CD14-positive monocyte (primary cell): ENCODE measurements at regions not wholly inside any gene's neighbourhood (a gene's known extent, or its start where the extent isn't known, plus 50 kb on each side); places are given as distances from the start of the nearest gene placed in this dataset.

ENCODE experiments used
- DNase-seq, 3 donors: peaks; one replicate each; pipeline ENCODE4 v3.0.0-alpha.2; 2011 to 2022
- H2AFZ ChIP-seq: 2 replicates; pipeline ENCODE4 v1.6.0; 2012; ENCODE audit warnings: mild to moderate bottlenecking, low read depth, low read length, inconsistent platforms; ENCODE audit not compliant: insufficient read depth, poor library complexity, severe bottlenecking
- H3K27ac ChIP-seq, 2 donors: 1 replicate in 1 of 2; 2 replicates in 1 of 2; pipeline ENCODE4 v1.5.1; 2012 to 2013; ENCODE audit warnings: low read length in 2 of 2, control low read depth in 1 of 2, inconsistent platforms in 1 of 2, low read depth in 1 of 2, mild to moderate bottlenecking in 1 of 2
- H3K27me3 ChIP-seq, 2 donors: one replicate each; pipeline versions ENCODE4 v1.6.0 to v1.6.1; 2011 to 2013; ENCODE audit warnings: low read length in 2 of 2; ENCODE audit not compliant: control insufficient read depth in 2 of 2, insufficient read depth in 2 of 2
- H3K36me3 ChIP-seq, 2 donors: replicated peaks in 1 of 2; 1 replicate in 1 of 2; 2 replicates in 1 of 2; pipeline versions ENCODE4 v1.5.1 to v1.6.1; 2012 to 2013; ENCODE audit warnings: low read length in 2 of 2, control low read depth in 1 of 2, inconsistent platforms in 1 of 2, mild to moderate bottlenecking in 1 of 2; ENCODE audit not compliant: insufficient read depth in 2 of 2, control insufficient read depth in 1 of 2
- H3K4me1 ChIP-seq, 2 donors: 1 replicate in 1 of 2; 2 replicates in 1 of 2; pipeline versions ENCODE4 v1.5.1 to v1.6.1; 2012 to 2013; ENCODE audit warnings: low read length in 2 of 2, control low read depth in 1 of 2, inconsistent platforms in 1 of 2, mild to moderate bottlenecking in 1 of 2, moderate library complexity in 1 of 2; ENCODE audit not compliant: insufficient read depth in 2 of 2, control insufficient read depth in 1 of 2
- H3K4me2 ChIP-seq: replicated peaks from 2 replicates; pipeline ENCODE3; 2012; ENCODE audit warnings: low read length, moderate library complexity, mild to moderate bottlenecking; ENCODE audit not compliant: poor library complexity, severe bottlenecking; ENCODE audit errors: extremely low read depth
- H3K4me3 ChIP-seq, 3 experiments: fragments of 200-600 bp in 1 of 3; sonication (generic) in 1 of 3; replicated peaks in 1 of 3; 1 replicate in 2 of 3; 2 replicates in 1 of 3; pipeline ENCODE4 v1.5.1; 2011 to 2013; ENCODE audit warnings: low read length in 3 of 3, mild to moderate bottlenecking in 3 of 3, control low read depth in 2 of 3, low read depth in 2 of 3, inconsistent platforms in 1 of 3, moderate library complexity in 1 of 3
- H3K79me2 ChIP-seq: 2 replicates; pipeline ENCODE4 v1.6.0; 2012; ENCODE audit warnings: mild to moderate bottlenecking, control low read depth, inconsistent platforms, low read length, moderate library complexity; ENCODE audit not compliant: insufficient read depth
- H3K9ac ChIP-seq: 2 replicates; pipeline ENCODE4 v1.6.0; 2017; ENCODE audit warnings: low read length, mild to moderate bottlenecking; ENCODE audit not compliant: insufficient read depth, poor library complexity, severe bottlenecking
- H3K9me3 ChIP-seq, 2 donors: replicated peaks in 1 of 2; 1 replicate in 1 of 2; 2 replicates in 1 of 2; pipeline versions ENCODE4 v1.5.1 to v1.6.1; 2012 to 2013; ENCODE audit warnings: low read length in 2 of 2, control low read depth in 1 of 2; ENCODE audit not compliant: control insufficient read depth in 1 of 2, insufficient read depth in 1 of 2
- H4K20me1 ChIP-seq: 2 replicates; pipeline ENCODE4 v1.6.0; 2012; ENCODE audit warnings: mild to moderate bottlenecking, low read length, control low read depth, moderate library complexity; ENCODE audit not compliant: insufficient read depth
- H3K27ac Mint-ChIP-seq, 7 donors: one replicate each; pipeline ENCODE4 v1.8.0; 2020; ENCODE audit warnings: mild to moderate bottlenecking in 7 of 7, mixed read lengths in 7 of 7, moderate library complexity in 6 of 7, inconsistent platforms in 2 of 7
- H3K27me3 Mint-ChIP-seq, 3 donors: one replicate each; pipeline ENCODE4 v1.8.0; 2021 to 2022; ENCODE audit warnings: low read depth in 3 of 3, mild to moderate bottlenecking in 3 of 3, mixed read lengths in 3 of 3, moderate library complexity in 3 of 3, inconsistent platforms in 1 of 3
- H3K36me3 Mint-ChIP-seq, 2 donors: one replicate each; pipeline ENCODE4 v1.8.0; 2020; ENCODE audit warnings: mixed read lengths in 2 of 2, inconsistent platforms in 1 of 2, mild to moderate bottlenecking in 1 of 2
- H3K4me1 Mint-ChIP-seq: one replicate; pipeline ENCODE4 v1.8.0; 2020; ENCODE audit warnings: mild to moderate bottlenecking, mixed read lengths
- H3K4me3 Mint-ChIP-seq, 2 donors: one replicate each; pipeline ENCODE4 v1.8.0; 2020; ENCODE audit warnings: mild to moderate bottlenecking in 2 of 2, mixed read lengths in 2 of 2, moderate library complexity in 1 of 2
- H3K9me3 Mint-ChIP-seq, 7 donors: one replicate each; pipeline ENCODE4 v1.8.0; 2020 to 2022; ENCODE audit warnings: mixed read lengths in 7 of 7, mild to moderate bottlenecking in 6 of 7, moderate library complexity in 6 of 7, inconsistent platforms in 2 of 7
- CTCF ChIP-seq: fragments of 200-600 bp; IDR thresholded peaks from one replicate; pipeline ENCODE4 v1.8.0; 2022; ENCODE audit warnings: antibody characterized with exemption, mild to moderate bottlenecking
- WGBS: methylation state at CpG from one replicate; pipeline ENCODE4 v1.1.5; 2013; ENCODE audit warnings: missing lambda C conversion rate; ENCODE audit not compliant: insufficient coverage; 5-methylcytosine and 5-hydroxymethylcytosine counted together
- intact Hi-C, 2 donors: fragments of 100-400 bp; cut with micrococcal nuclease; formaldehyde crosslinking; loops; one replicate each; pipeline versions ENCODE4 v1.15.0 to v1.15.1; 2023

DNA sequence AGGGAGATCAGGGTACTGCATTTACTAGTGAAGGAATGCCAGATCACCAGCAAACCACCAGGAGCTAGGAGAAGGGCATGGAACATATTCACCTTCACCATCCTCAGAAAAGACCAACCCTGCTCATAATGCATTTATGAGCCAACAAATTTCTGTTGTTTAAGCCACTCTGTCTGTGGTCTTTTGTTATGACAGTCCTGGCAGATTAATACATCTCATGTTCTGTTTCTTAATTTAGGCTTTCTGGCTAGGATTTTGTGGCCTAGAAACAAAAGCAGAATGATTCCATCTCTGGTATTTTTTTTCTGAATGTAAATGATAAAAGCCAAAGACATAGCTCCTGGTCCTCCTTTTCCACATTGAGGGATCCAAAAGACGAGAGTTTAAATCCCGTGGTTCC, 797.9 kb downstream of the TYW1 start:
- no peak for TF ChIP-seq CTCF
- Mint-ChIP-seq H3K36me3 (no peaks in the 10 kb centered on the region), H3K4me1 (no peaks in the 10 kb centered on the region), H3K27ac (no peak overlapping the region), H3K27me3 (peaks cover 0 to 1% (median 0%) of the 10 kb centered on the region in 3 donors), H3K4me3 (no peak overlapping the region), H3K9me3 (peaks cover 13 to 34% (median 18%) of the 10 kb centered on the region in 7 donors)
- Histone ChIP-seq H3K4me3 (no peak overlapping the region), H3K4me1 (no peaks in the 10 kb centered on the region), H4K20me1 (no peaks in the 10 kb centered on the region), H3K27me3 (no peaks in the 10 kb centered on the region), H3K36me3 (no peaks in the 10 kb centered on the region), H2AFZ (no peak overlapping the region), H3K27ac (no peak overlapping the region), H3K9me3 (peaks cover 27 to 33% of the 10 kb centered on the region in 2 donors), H3K4me2 (no peak overlapping the region), H3K9ac (no peak overlapping the region), H3K79me2 (no peaks in the 10 kb centered on the region)
- no peak for DNase-seq
- intact Hi-C loops = no loop called here
- WGBS = no CpG with 5 or more reads among the region's 2 CpGs

GRCh38 chr7:67803789-67804188, 807.2 kb downstream of the TYW1 start:
- Histone ChIP-seq H2AFZ (no peak overlapping the region), H3K9me3 (peaks cover 41 to 45% of the 10 kb centered on the region in 2 donors), H3K4me2 (no peak overlapping the region), H4K20me1 (no peaks in the 10 kb centered on the region), H3K4me1 (no peaks in the 10 kb centered on the region), H3K79me2 (no peaks in the 10 kb centered on the region), H3K4me3 (no peak overlapping the region), H3K27ac (no peak overlapping the region), H3K36me3 (no peaks in the 10 kb centered on the region), H3K27me3 (no peaks in the 10 kb centered on the region), H3K9ac (no peak overlapping the region)
- no peak for TF ChIP-seq CTCF
- Mint-ChIP-seq H3K4me1 (no peaks in the 10 kb centered on the region), H3K27ac (no peak overlapping the region), H3K36me3 (no peaks in the 10 kb centered on the region), H3K27me3 (no peaks in the 10 kb centered on the region), H3K4me3 (no peak overlapping the region), H3K9me3 (peaks cover 11 to 41% (median 22%) of the 10 kb centered on the region in 7 donors)
- WGBS = 97% methylated on average over 5 of the region's 8 CpGs
- intact Hi-C loops = no loop called here
- DNase-seq = no peak
